22Rv1 (cell line): ENCODE measurements at regions not wholly inside any gene's neighbourhood (a gene's known extent, or its start where the extent isn't known, plus 50 kb on each side); places are given as distances from the start of the nearest gene placed in this dataset.

Experiments
- CTCF ChIP-seq: fragments of 450-650 bp; IDR thresholded peaks from 2 replicates; pipeline ENCODE4 v1.5.1; 2017; ENCODE audit warnings: mild to moderate bottlenecking
- ZFX ChIP-seq: fragments of 450-650 bp; IDR thresholded peaks from 2 replicates; pipeline ENCODE4 v1.6.1; 2017; ENCODE audit warnings: antibody characterized with exemption, borderline replicate concordance

- TF ChIP-seq CTCF (no peak), ZFX (no peak)
Observed at GRCh38 chr11:122406466-122406865, 249.1 kb upstream of the UBASH3B start.
